ENCODE measurements at regions not wholly inside any gene's neighbourhood (a gene's known extent, or its start where the extent isn't known, plus 50 kb on each side); places are given as distances from the start of the nearest gene placed in this dataset.

- TF ChIP-seq CTCF (IDR thresholded peaks at IDR 0.05; ENCODE audit: poor library complexity, severe bottlenecking) (no peak), TAF1 (IDR thresholded peaks at IDR 0.05; ENCODE audit: low read depth) (no peak), POLR2AphosphoS5 (IDR thresholded peaks at IDR 0.05) (no peak), REST (IDR thresholded peaks at IDR 0.05; ENCODE audit: borderline replicate concordance) (no peak), MXI1 (conservative IDR thresholded peaks at IDR 0.05; ENCODE audit: poor library complexity, severe bottlenecking) (no peak), EZH2 (IDR thresholded peaks at IDR 0.05; ENCODE audit: borderline replicate concordance, insufficient read depth, low read length, poor library complexity, severe bottlenecking) (no peak), RAD21 (conservative IDR thresholded peaks at IDR 0.05) (no peak), EP300 (conservative IDR thresholded peaks at IDR 0.05; ENCODE audit: poor library complexity, severe bottlenecking) (no peak)
Observed at GRCh38 chr6:141483598-141484061, 649.1 kb upstream of the GJE1 start.

Data from neural cell (in vitro differentiated cells).